GM23248 (cell line): ENCODE measurements at regions not wholly inside any gene's neighbourhood (a gene's known extent, or its start where the extent isn't known, plus 50 kb on each side); places are given as distances from the start of the nearest gene placed in this dataset.

Experiments
- DNase-seq: peaks from one replicate; pipeline ENCODE4 v3.0.0-alpha.2; 2015
- H2AFZ ChIP-seq: fragments of 200-600 bp; sonication (generic); 2 replicates; pipeline ENCODE4 v1.6.1; 2016; ENCODE audit warnings: antibody characterized with exemption
- H3F3A ChIP-seq: fragments of 200-600 bp; sonication (generic); 2 replicates; pipeline ENCODE4 v1.6.1; 2016; ENCODE audit warnings: mild to moderate bottlenecking, antibody characterized with exemption, mixed run types; ENCODE audit not compliant: insufficient read depth
- H3K27ac ChIP-seq: fragments of 200-600 bp; sonication (generic); 2 replicates; pipeline ENCODE4 v1.5.1; 2016; ENCODE audit warnings: mild to moderate bottlenecking
- H3K27me3 ChIP-seq: fragments of 200-600 bp; sonication (generic); replicated peaks from 2 replicates; pipeline ENCODE4 v1.6.1; 2016; ENCODE audit warnings: mild to moderate bottlenecking; ENCODE audit not compliant: insufficient read depth
- H3K36me3 ChIP-seq: fragments of 200-600 bp; sonication (generic); 2 replicates; pipeline ENCODE4 v1.6.1; 2016; ENCODE audit warnings: low read depth, mild to moderate bottlenecking
- H3K4me1 ChIP-seq: fragments of 200-600 bp; sonication (generic); 2 replicates; pipeline ENCODE4 v1.6.1; 2016; ENCODE audit warnings: mild to moderate bottlenecking; ENCODE audit not compliant: insufficient read depth
- H3K4me2 ChIP-seq: fragments of 200-600 bp; sonication (generic); one replicate; pipeline ENCODE4 v1.6.1; 2016; ENCODE audit warnings: mild to moderate bottlenecking; ENCODE audit not compliant: unreplicated experiment
- H3K4me3 ChIP-seq: fragments of 200-600 bp; sonication (generic); 2 replicates; pipeline ENCODE4 v1.5.1; 2016; ENCODE audit warnings: mild to moderate bottlenecking
- H3K79me2 ChIP-seq: fragments of 200-600 bp; sonication (generic); 2 replicates; pipeline ENCODE4 v1.6.1; 2016; ENCODE audit warnings: mild to moderate bottlenecking; ENCODE audit not compliant: insufficient read depth
- H3K9ac ChIP-seq: fragments of 200-600 bp; sonication (generic); 2 replicates; pipeline ENCODE4 v1.6.1; 2016; ENCODE audit warnings: mild to moderate bottlenecking
- H3K9me2 ChIP-seq: fragments of 200-600 bp; sonication (generic); 2 replicates; pipeline ENCODE4 v1.6.1; 2016; ENCODE audit warnings: mixed run types, mild to moderate bottlenecking, moderate library complexity; ENCODE audit not compliant: insufficient read depth
- H3K9me3 ChIP-seq: fragments of 200-600 bp; sonication (generic); one replicate; pipeline ENCODE4 v1.6.1; 2017; ENCODE audit warnings: low read depth
- H4K20me1 ChIP-seq: fragments of 200-600 bp; sonication (generic); 2 replicates; pipeline ENCODE4 v1.6.0; 2016; ENCODE audit not compliant: insufficient read depth
- EZH2 ChIP-seq: fragments of 200-600 bp; sonication (generic); IDR thresholded peaks from 2 replicates; pipeline ENCODE4 v1.6.1; 2018; ENCODE audit warnings: antibody characterized with exemption, mild to moderate bottlenecking; ENCODE audit not compliant: insufficient read depth, poor library complexity, severe bottlenecking
- EZH2phosphoT487 ChIP-seq: fragments of 200-600 bp; sonication (generic); IDR thresholded peaks from 2 replicates; pipeline ENCODE4 v1.6.1; 2018; ENCODE audit warnings: antibody characterized with exemption, moderate library complexity, mild to moderate bottlenecking, low read depth; ENCODE audit not compliant: insufficient read depth
- WGBS, 2 experiments: methylation state at CpG; one replicate each; pipeline ENCODE4 v1.1.6; 2015 to 2017; ENCODE audit warnings: low lambda C conversion rate in 2 of 2, low coverage in 1 of 2; ENCODE audit errors: missing lambda C conversion rate in 2 of 2; 5-methylcytosine and 5-hydroxymethylcytosine counted together
- in situ Hi-C: fragments of 300-500 bp; cut with MboI; formaldehyde crosslinking; loops from 2 replicates; pipeline ENCODE4 v1.15.0; 2020

DNA sequence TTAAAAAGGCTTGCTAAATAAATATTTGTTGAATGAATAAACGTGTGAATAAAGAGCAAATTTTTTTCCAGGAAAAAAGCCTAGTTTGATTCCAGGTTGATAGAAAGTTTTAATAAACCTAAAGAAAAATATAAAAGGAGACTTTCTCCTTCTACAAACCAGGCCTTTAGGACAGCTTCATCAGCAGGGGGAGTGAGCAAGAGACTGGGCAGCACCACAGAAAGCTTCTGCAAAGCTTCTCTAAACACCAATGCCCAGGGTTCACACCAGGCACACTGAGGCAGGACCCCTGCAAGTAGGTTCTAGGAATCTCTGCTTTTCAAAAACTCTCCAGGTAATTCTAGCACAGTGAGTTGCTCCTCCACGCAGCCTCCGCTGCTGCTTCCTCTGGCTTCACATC is 66.4 kb upstream of the SEC61G start:
- H3K4me2 ChIP-seq: no peak overlapping the region
- in situ Hi-C loops: no loop called here
- 90 to 98% methylated on average over 3 of the region's 3 CpGs for WGBS, 2 experiments
- H4K20me1 ChIP-seq: no peaks in the 10 kb centered on the region
- H3K27ac ChIP-seq: no peak overlapping the region
- no peaks in the 10 kb centered on the region for H3K4me1 ChIP-seq
- DNase-seq: no peak
- H3F3A ChIP-seq: no peaks in the 10 kb centered on the region
- H3K4me3 ChIP-seq: no peak overlapping the region
- TF ChIP-seq EZH2: no peak
- no peak for TF ChIP-seq EZH2phosphoT487
- H3K36me3 ChIP-seq: no peaks in the 10 kb centered on the region
- H3K9ac ChIP-seq: no peak overlapping the region
- no peaks in the 10 kb centered on the region for H3K9me2 ChIP-seq
- H3K79me2 ChIP-seq: no peaks in the 10 kb centered on the region
- H2AFZ ChIP-seq: no peak overlapping the region
- H3K27me3 ChIP-seq: 0 out of 2 replicates have a peak, but pooled peaks cover 4% of the 10 kb centered on the region
- no peaks in the 10 kb centered on the region for H3K9me3 ChIP-seq

DNA sequence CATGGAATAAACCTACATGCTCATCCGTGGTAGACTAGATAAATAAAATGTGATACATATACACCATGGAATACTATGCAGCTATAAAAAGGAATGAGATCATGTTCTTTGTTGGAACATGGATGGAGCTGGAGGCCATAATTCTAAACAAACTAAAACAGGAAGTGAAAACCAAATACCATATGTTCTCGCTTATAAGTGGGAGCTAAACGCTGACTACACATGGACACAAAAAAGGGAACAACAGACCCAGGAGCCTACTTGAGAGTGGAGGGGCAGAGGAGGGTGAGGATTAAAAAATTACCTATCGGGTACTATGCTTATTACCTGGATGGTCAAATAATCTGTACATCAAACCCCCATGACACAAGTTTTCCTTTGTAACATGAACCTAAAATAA is 68.7 kb upstream of the SEC61G start:
- Histone ChIP-seq H3K4me3 (no peak overlapping the region), H3K27me3 (peaks cover 10% of the 10 kb centered on the region), H3K36me3 (no peaks in the 10 kb centered on the region), H3K4me1 (no peaks in the 10 kb centered on the region), H3K4me2 (no peak overlapping the region), H2AFZ (no peak overlapping the region), H3K9me3 (no peaks in the 10 kb centered on the region), H3K27ac (no peak overlapping the region), H3K79me2 (no peaks in the 10 kb centered on the region), H3F3A (no peaks in the 10 kb centered on the region), H3K9me2 (no peaks in the 10 kb centered on the region), H4K20me1 (no peaks in the 10 kb centered on the region), H3K9ac (no peak overlapping the region)
- in situ Hi-C loops: no loop called here
- 52 to 58% methylated on average over 4 of the region's 4 CpGs for WGBS, 2 experiments
- no peak for DNase-seq
- TF ChIP-seq EZH2phosphoT487: no peak
- no peak for TF ChIP-seq EZH2

DNA sequence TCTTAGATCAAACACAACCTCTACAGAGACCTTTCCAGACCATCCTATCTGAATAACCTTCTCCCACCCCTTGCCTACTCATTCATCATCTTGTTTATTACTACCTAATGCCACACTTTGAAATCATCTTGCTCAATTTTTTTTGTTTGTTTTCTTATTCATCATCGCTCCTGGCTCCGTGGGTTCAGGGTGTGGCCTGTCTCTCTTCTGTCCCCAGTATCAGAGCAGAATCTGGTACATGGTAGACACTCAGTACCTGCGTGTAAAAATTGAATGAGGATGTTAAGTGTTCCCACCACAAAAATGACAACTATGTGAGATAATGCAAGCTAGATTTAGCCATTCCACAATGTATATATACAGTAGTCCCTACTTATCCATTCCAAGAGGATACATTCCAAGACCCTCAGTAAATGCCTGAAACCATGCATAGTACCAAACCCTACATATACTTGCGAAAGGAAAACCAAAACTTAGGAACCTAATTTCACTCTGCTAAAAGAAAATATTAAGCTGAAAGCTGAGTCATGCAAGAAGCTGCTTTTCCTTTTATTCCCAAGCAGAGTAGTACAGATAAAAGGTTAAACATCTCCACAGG is 72.1 kb upstream of the SEC61G start:
- H3K79me2 ChIP-seq: no peaks in the 10 kb centered on the region
- no peak overlapping the region for H3K27ac ChIP-seq
- no peak overlapping the region for H2AFZ ChIP-seq
- no peaks in the 10 kb centered on the region for H3K36me3 ChIP-seq
- H3F3A ChIP-seq: no peaks in the 10 kb centered on the region
- in situ Hi-C loops: no loop called here
- no peak overlapping the region for H3K9ac ChIP-seq
- WGBS, 2 experiments: 88 to 95% methylated on average over 4 of the region's 4 CpGs
- H3K27me3 ChIP-seq: peaks cover 10% of the 10 kb centered on the region
- no peak overlapping the region for H3K4me3 ChIP-seq
- H3K4me1 ChIP-seq: no peaks in the 10 kb centered on the region
- no peaks in the 10 kb centered on the region for H4K20me1 ChIP-seq
- no peak overlapping the region for H3K4me2 ChIP-seq
- TF ChIP-seq EZH2phosphoT487: no peak
- no peak for TF ChIP-seq EZH2
- no peak for DNase-seq
- H3K9me3 ChIP-seq: no peaks in the 10 kb centered on the region
- H3K9me2 ChIP-seq: no peaks in the 10 kb centered on the region

DNA sequence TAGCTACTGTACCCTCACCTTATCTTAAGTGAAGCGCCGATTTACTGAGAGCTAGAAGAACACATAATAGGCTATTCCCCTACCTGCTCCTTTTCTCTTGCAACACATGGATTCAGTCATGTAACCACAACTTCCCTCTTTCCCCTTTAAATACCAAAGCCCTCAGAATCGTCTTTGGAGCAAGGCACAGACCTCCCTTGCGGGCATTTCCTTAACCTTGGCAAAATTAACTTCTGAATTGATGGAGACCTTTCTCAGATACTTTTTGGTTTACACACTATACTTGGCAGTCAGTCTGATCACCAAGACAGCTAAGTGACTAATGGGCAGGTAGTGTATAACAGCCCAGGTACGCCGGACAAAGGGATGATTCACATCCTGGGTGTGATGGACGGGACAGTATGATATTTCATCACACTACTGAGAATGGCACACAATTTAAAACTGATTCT is 72.7 kb upstream of the SEC61G start:
- no peak for DNase-seq
- H3K79me2 ChIP-seq: no peaks in the 10 kb centered on the region
- TF ChIP-seq EZH2phosphoT487: no peak
- no peak for TF ChIP-seq EZH2

DNA sequence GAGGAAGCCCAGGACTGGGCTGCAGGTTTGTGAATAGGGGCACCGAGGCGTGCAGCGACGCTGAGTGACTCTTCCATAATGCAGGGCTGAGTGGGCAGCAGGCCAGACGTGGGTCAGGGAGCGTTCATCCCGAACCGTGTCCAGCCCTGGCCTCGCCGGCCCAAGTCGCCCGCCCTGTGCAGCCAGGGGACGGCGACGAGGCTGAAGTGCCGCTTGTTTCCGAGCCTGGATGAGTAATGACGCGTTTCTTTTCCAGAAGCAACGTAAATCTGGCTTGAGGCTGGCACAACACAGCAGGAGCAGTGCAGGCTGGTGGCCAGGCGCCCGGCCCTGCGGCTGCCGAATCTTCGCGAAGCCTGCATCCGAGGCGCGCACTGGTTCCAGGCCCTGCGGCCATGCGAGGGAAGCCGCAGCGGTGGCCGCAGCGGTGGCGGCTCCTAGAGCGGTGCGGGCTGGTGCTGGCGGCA is 74.0 kb upstream of the SEC61G start:
- 45 to 63% methylated on average over 39 of the region's 39 CpGs for WGBS, 2 experiments
- Histone ChIP-seq H3K9ac (no peak overlapping the region), H3K27ac (no peak overlapping the region), H4K20me1 (no peaks in the 10 kb centered on the region), H3K4me3 (no peak overlapping the region), H3K9me2 (no peaks in the 10 kb centered on the region), H2AFZ (peak overlapping the region; percentile 27; the same call in 1 of the 2 replicates), H3K36me3 (no peaks in the 10 kb centered on the region), H3K4me1 (no peaks in the 10 kb centered on the region), H3K9me3 (no peaks in the 10 kb centered on the region), H3K4me2 (peak overlapping the region; percentile 21), H3F3A (no peaks in the 10 kb centered on the region), H3K27me3 (peaks cover 6% of the 10 kb centered on the region), H3K79me2 (no peaks in the 10 kb centered on the region)
- in situ Hi-C loops: no loop called here
- peak; percentile 49 for DNase-seq
- TF ChIP-seq EZH2 (no peak), EZH2phosphoT487 (no peak)

More for the DNA sequence above, 72.7 kb upstream of the SEC61G start:
- no peaks in the 10 kb centered on the region for H4K20me1 ChIP-seq
- no peak overlapping the region for H3K4me3 ChIP-seq
- no peaks in the 10 kb centered on the region for H3F3A ChIP-seq
- no peaks in the 10 kb centered on the region for H3K4me1 ChIP-seq
- in situ Hi-C loops: no loop called here
- 90 to 92% methylated on average over 7 of the region's 7 CpGs for WGBS, 2 experiments
- no peak overlapping the region for H3K4me2 ChIP-seq
- H3K9me3 ChIP-seq: no peaks in the 10 kb centered on the region
- no peak overlapping the region for H3K27ac ChIP-seq
- H3K27me3 ChIP-seq: peaks cover 6% of the 10 kb centered on the region
- H2AFZ ChIP-seq: no peak overlapping the region
- no peaks in the 10 kb centered on the region for H3K9me2 ChIP-seq
- H3K9ac ChIP-seq: no peak overlapping the region
- no peaks in the 10 kb centered on the region for H3K36me3 ChIP-seq
